ENCODE measurements at regions not wholly inside any gene's neighbourhood (a gene's known extent, or its start where the extent isn't known, plus 50 kb on each side); places are given as distances from the start of the nearest gene placed in this dataset.

DNA sequence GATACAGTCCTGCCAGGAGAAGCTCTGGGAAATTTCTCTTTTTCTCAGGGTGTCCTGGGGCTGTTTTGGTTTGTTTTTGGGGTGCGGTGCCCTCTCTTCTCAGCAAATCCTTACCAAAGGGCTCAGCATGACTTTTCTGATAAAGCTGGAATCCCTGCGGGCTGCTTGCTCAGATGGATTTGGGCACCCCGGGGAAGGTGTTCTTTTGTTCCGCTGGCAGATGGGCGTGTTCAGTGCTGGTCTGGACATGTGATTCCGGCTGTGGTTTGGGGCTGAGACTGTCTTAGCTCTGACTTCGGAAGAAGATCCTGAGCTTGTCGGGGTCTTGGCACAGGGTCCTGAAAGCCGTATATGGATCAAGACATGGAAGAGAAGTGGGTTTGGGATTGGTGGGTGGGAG lies 134.2 kb upstream of the SPRED2 start:
- H3K79me2 ChIP-seq (ENCODE audit: low read length): no peaks in the 10 kb centered on the region
- no peaks in the 10 kb centered on the region for H3F3A ChIP-seq (ENCODE audit: insufficient read depth, low read length)
- no peaks in the 10 kb centered on the region for H3K36me3 ChIP-seq (replicated peaks; ENCODE audit: insufficient read depth, low read length)
- DNase-seq: peak; percentile 34
- H4K20me1 ChIP-seq (ENCODE audit: insufficient read depth, low read length): no peaks in the 10 kb centered on the region
- H3K27me3 ChIP-seq (replicated peaks; ENCODE audit: insufficient read depth, low read length): no peaks in the 10 kb centered on the region
- no peak overlapping the region for H3K27ac ChIP-seq (ENCODE audit: low read length)
- peak overlapping the region; percentile 46; the same call in 1 of the 2 replicates for H3K4me2 ChIP-seq (ENCODE audit: low read depth, low read length)
- peak overlapping the region; percentile 30; the same call in 1 of the 2 replicates for H2AFZ ChIP-seq (ENCODE audit: low read length)
- TF ChIP-seq EZH2 (optimal IDR thresholded peaks at IDR 0.05; ENCODE audit: low read depth, low read length): no peak
- no peak for TF ChIP-seq EZH2phosphoT487 (IDR thresholded peaks at IDR 0.05; ENCODE audit: low read length)
- TF ChIP-seq, protein P1, sequence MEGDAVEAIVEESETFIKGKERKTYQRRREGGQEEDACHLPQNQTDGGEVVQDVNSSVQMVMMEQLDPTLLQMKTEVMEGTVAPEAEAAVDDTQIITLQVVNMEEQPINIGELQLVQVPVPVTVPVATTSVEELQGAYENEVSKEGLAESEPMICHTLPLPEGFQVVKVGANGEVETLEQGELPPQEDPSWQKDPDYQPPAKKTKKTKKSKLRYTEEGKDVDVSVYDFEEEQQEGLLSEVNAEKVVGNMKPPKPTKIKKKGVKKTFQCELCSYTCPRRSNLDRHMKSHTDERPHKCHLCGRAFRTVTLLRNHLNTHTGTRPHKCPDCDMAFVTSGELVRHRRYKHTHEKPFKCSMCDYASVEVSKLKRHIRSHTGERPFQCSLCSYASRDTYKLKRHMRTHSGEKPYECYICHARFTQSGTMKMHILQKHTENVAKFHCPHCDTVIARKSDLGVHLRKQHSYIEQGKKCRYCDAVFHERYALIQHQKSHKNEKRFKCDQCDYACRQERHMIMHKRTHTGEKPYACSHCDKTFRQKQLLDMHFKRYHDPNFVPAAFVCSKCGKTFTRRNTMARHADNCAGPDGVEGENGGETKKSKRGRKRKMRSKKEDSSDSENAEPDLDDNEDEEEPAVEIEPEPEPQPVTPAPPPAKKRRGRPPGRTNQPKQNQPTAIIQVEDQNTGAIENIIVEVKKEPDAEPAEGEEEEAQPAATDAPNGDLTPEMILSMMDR (IDR thresholded peaks at IDR 0.05; ENCODE audit: low read length): no peak
- H3K4me3 ChIP-seq (ENCODE audit: low read length): 0 out of 2 replicates have a peak overlapping the region, but pooled peaks have one; percentile 22
- H3K9me2 ChIP-seq (replicated peaks; ENCODE audit: insufficient read depth, low read length): no peaks in the 10 kb centered on the region
- H3K9ac ChIP-seq (ENCODE audit: low read length): no peak overlapping the region
- H3K9me3 ChIP-seq (replicated peaks; ENCODE audit: insufficient read depth, low read length): no peaks in the 10 kb centered on the region
- H3K4me1 ChIP-seq (ENCODE audit: low read length): 0 out of 2 replicates have a peak, but pooled peaks cover 4% of the 10 kb centered on the region

DNA sequence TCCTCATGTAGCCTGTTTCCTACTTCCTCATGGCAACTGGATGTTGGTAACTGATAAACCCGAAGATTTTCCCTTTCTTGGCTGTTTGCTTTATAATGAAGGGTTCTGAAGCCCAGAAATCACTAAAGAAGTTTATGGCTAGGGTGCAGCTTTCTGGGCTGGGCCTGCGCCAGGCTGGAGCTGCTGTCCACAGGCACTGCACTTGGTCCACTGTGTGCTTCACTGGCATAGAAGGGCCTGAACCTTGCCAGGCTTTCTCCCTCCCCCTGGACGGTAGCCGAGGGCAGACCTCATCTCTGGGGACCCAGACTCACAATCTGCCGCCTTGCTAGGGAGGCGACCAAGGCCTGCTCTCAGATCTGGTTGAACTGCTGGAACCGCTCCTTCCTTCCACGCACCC lies 133.3 kb upstream of the SPRED2 start:
- no peak for DNase-seq
- Histone ChIP-seq H3K4me1 (ENCODE audit: low read length) (0 out of 2 replicates have a peak, but pooled peaks cover 4% of the 10 kb centered on the region), H3K9me2 (replicated peaks; ENCODE audit: insufficient read depth, low read length) (no peaks in the 10 kb centered on the region), H3K79me2 (ENCODE audit: low read length) (no peaks in the 10 kb centered on the region), H3K27me3 (replicated peaks; ENCODE audit: insufficient read depth, low read length) (no peaks in the 10 kb centered on the region), H2AFZ (ENCODE audit: low read length) (no peak overlapping the region), H3K4me3 (ENCODE audit: low read length) (no peak overlapping the region), H3K4me2 (ENCODE audit: low read depth, low read length) (no peak overlapping the region), H3K36me3 (replicated peaks; ENCODE audit: insufficient read depth, low read length) (no peaks in the 10 kb centered on the region), H4K20me1 (ENCODE audit: insufficient read depth, low read length) (no peaks in the 10 kb centered on the region), H3K9me3 (replicated peaks; ENCODE audit: insufficient read depth, low read length) (no peaks in the 10 kb centered on the region), H3K27ac (ENCODE audit: low read length) (no peak overlapping the region), H3K9ac (ENCODE audit: low read length) (no peak overlapping the region), H3F3A (ENCODE audit: insufficient read depth, low read length) (no peaks in the 10 kb centered on the region)
- TF ChIP-seq EZH2phosphoT487 (IDR thresholded peaks at IDR 0.05; ENCODE audit: low read length): no peak
- TF ChIP-seq EZH2 (optimal IDR thresholded peaks at IDR 0.05; ENCODE audit: low read depth, low read length): no peak
- TF ChIP-seq, protein P1 (IDR thresholded peaks at IDR 0.05; ENCODE audit: low read length): no peak

DNA sequence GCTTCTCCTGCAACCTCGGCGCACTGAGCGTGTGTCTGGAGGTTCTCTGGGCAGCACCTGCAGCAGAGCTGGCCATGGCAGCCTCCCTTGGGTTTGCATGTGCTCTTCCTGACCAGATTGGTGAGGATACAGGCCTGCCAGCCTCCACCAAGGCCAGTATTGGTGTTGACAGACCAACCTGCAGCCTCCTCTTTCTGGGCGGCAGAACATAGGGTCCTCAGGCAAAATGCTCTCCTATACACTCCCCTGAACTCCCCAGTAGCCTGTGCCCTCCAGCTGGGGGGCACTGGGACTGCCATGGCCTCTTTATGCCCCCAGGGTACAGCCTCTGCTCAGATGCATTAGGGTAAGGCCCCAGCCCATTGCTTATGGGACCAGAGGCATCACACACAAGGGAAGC lies 131.9 kb upstream of the SPRED2 start:
- DNase-seq: no peak
- H4K20me1 ChIP-seq (ENCODE audit: insufficient read depth, low read length): no peaks in the 10 kb centered on the region
- no peaks in the 10 kb centered on the region for H3K27me3 ChIP-seq (replicated peaks; ENCODE audit: insufficient read depth, low read length)
- no peak overlapping the region for H3K4me3 ChIP-seq (ENCODE audit: low read length)
- no peaks in the 10 kb centered on the region for H3K36me3 ChIP-seq (replicated peaks; ENCODE audit: insufficient read depth, low read length)
- TF ChIP-seq EZH2 (optimal IDR thresholded peaks at IDR 0.05; ENCODE audit: low read depth, low read length) (no peak), EZH2phosphoT487 (IDR thresholded peaks at IDR 0.05; ENCODE audit: low read length) (no peak)
- TF ChIP-seq, protein P1 (IDR thresholded peaks at IDR 0.05; ENCODE audit: low read length): no peak
- H3K9ac ChIP-seq (ENCODE audit: low read length): no peak overlapping the region
- H2AFZ ChIP-seq (ENCODE audit: low read length): no peak overlapping the region
- H3K4me2 ChIP-seq (ENCODE audit: low read depth, low read length): no peak overlapping the region
- no peaks in the 10 kb centered on the region for H3F3A ChIP-seq (ENCODE audit: insufficient read depth, low read length)
- no peak overlapping the region for H3K27ac ChIP-seq (ENCODE audit: low read length)
- no peaks in the 10 kb centered on the region for H3K79me2 ChIP-seq (ENCODE audit: low read length)
- no peaks in the 10 kb centered on the region for H3K9me3 ChIP-seq (replicated peaks; ENCODE audit: insufficient read depth, low read length)
- 0 out of 2 replicates have a peak, but pooled peaks cover 4% of the 10 kb centered on the region for H3K4me1 ChIP-seq (ENCODE audit: low read length)
- no peaks in the 10 kb centered on the region for H3K9me2 ChIP-seq (replicated peaks; ENCODE audit: insufficient read depth, low read length)
